Activated T-helper 2 cell treated with anti-CD3 and anti-CD28 coated beads, Interferon-gamma antibody, Interleukin-2, Interleukin-4, amounts not matched to agents 10 μg/mL and 5 μg/mL and 100 μg/mL, durations not matched to agents 14 hours and 24 hours and 36 hours (primary cell): ENCODE measurements at regions not wholly inside any gene's neighbourhood (a gene's known extent, or its start where the extent isn't known, plus 50 kb on each side); places are given as distances from the start of the nearest gene placed in this dataset.

Source experiments
- DNase-seq: peaks from one replicate; pipeline ENCODE4 v3.0.0; 2021; ENCODE audit warnings: low spot score
- H3K27ac Mint-ChIP-seq: one replicate; pipeline ENCODE4 v1.8.0; 2021; ENCODE audit warnings: mixed read lengths
- H3K27me3 Mint-ChIP-seq: one replicate; pipeline ENCODE4 v1.8.0; 2021; ENCODE audit warnings: low read depth, mixed read lengths
- H3K36me3 Mint-ChIP-seq: one replicate; pipeline ENCODE4 v1.8.0; 2021; ENCODE audit warnings: low read depth, mixed read lengths
- H3K4me1 Mint-ChIP-seq: one replicate; pipeline ENCODE4 v1.8.0; 2021; ENCODE audit warnings: low read depth, mixed read lengths
- H3K4me3 Mint-ChIP-seq: one replicate; pipeline ENCODE4 v1.8.0; 2021; ENCODE audit warnings: low read depth, mild to moderate bottlenecking, moderate library complexity, mixed read lengths
- H3K9me3 Mint-ChIP-seq: one replicate; pipeline ENCODE4 v1.8.0; 2021; ENCODE audit warnings: mixed read lengths
- intact Hi-C: fragments of 100-400 bp; cut with micrococcal nuclease; formaldehyde crosslinking; loops from one replicate; pipeline ENCODE4 v1.15.1; 2023

DNA sequence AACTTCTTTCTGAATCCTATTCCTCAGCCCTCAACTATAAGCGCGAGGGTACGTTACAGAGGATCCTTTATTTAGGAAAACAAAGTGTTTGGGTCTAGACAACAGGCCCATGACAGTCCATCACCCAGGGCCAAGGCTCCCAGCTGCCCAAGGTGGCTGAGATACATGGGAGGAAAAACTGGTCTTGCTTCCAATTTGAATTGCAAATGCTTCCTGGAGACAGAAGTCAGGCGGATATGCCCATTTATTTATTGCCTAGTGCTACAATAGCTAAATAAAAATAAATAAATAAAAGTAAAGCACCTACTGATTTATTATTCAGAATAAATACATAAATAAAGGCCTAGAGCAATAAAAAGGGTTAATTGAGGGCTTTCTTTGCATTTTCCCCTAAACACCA is 248.7 kb downstream of the DHX15 start:
- no peaks in the 10 kb centered on the region for H3K36me3 Mint-ChIP-seq
- no peaks in the 10 kb centered on the region for H3K4me1 Mint-ChIP-seq
- no peak overlapping the region for H3K27ac Mint-ChIP-seq
- intact Hi-C loops = no loop called here
- H3K27me3 Mint-ChIP-seq = no peaks in the 10 kb centered on the region
- no peaks in the 10 kb centered on the region for H3K9me3 Mint-ChIP-seq
- H3K4me3 Mint-ChIP-seq = no peak overlapping the region
- no peak for DNase-seq

DNA sequence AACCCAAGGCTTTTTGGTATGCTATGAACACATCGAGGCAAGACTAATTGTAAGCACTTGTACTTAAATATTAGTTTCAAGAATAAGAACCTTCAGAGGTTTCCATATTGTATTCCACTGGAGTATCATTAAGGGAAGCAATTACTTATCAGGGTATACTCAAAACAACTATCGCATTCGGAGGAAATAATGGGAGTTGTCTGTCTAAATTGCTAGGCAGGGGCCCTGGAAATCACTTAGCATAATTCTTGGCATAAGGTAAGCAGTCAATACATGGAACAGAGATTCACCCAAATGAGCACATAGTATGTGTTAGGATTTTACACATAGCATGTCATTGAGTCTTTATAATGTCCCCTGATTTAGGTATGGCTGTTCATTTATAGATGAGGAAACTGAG is 249.4 kb downstream of the DHX15 start:
- H3K27me3 Mint-ChIP-seq = no peaks in the 10 kb centered on the region
- H3K9me3 Mint-ChIP-seq = no peaks in the 10 kb centered on the region
- no peak for DNase-seq
- H3K4me1 Mint-ChIP-seq = no peaks in the 10 kb centered on the region
- intact Hi-C loops = no loop called here
- H3K27ac Mint-ChIP-seq = no peak overlapping the region
- H3K36me3 Mint-ChIP-seq = no peaks in the 10 kb centered on the region
- H3K4me3 Mint-ChIP-seq = no peak overlapping the region

DNA sequence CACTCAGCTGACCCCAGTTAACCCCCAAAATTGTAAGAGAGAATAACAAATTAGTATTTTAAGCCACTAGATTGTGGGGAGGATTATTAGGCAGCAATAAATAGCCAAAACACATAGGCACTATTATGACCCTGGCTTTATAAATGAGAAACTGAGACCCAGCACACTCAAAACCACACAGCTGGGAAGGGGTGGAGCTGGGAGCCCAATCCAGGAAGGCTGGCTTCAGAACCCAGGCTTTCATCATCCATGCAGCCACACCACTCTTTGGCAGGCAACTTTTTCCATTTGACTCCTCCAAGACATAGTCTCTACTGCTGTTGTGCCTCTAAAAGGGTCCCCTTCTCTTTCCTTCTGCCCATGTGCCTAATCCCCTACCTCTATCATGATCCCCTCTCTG is 253.8 kb downstream of the DHX15 start:
- Mint-ChIP-seq H3K4me3 (no peak overlapping the region), H3K27me3 (no peaks in the 10 kb centered on the region), H3K9me3 (no peaks in the 10 kb centered on the region), H3K4me1 (no peaks in the 10 kb centered on the region), H3K27ac (no peak overlapping the region), H3K36me3 (no peaks in the 10 kb centered on the region)
- no peak for DNase-seq
- intact Hi-C loops = no loop called here

DNA sequence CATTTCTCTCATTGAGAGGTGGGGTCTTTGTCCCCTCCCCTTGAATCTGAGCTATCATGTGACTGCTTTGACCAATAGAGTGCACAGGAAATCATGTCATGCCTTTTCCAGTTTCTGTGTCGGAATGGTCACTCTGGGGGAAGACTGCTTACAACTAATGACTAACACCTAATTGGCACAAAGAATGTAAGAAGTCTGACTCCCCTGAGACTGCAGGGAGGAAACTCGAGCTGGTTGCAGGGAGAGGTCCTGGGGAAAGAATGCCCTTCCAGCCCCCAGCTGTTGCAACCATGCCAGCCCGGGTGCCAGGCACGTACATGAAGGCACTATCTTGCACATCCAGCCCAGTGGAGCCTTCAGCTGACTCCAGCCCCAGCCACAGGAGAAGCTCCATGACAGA is 254.2 kb downstream of the DHX15 start:
- H3K4me1 Mint-ChIP-seq = no peaks in the 10 kb centered on the region
- H3K4me3 Mint-ChIP-seq = no peak overlapping the region
- no peak overlapping the region for H3K27ac Mint-ChIP-seq
- intact Hi-C loops = no loop called here
- no peaks in the 10 kb centered on the region for H3K9me3 Mint-ChIP-seq
- DNase-seq = no peak
- H3K36me3 Mint-ChIP-seq = no peaks in the 10 kb centered on the region
- H3K27me3 Mint-ChIP-seq = no peaks in the 10 kb centered on the region

DNA sequence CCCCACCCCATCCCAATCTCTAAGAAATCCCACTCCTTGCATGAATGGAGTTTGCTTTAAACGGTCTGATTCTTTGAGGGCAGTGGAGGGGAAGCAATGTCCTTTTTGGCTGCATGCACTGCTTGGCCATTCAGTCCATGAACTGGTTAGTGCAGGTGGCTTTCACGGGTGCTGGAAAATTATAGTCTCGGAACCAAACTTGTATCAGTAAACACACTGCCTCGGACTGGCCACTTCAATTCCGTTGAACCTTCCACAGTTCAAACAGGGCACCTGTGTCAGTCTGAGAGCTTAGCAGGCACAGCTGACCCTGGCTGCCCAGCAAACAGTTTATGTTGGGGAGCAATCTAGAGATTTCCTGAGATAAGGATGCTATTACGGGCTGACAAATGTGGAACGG is 255.6 kb downstream of the DHX15 start:
- Mint-ChIP-seq H3K9me3 (no peaks in the 10 kb centered on the region), H3K27me3 (no peaks in the 10 kb centered on the region), H3K4me1 (no peaks in the 10 kb centered on the region), H3K36me3 (no peaks in the 10 kb centered on the region), H3K4me3 (no peak overlapping the region), H3K27ac (no peak overlapping the region)
- no peak for DNase-seq
- intact Hi-C loops = no loop called here

DNA sequence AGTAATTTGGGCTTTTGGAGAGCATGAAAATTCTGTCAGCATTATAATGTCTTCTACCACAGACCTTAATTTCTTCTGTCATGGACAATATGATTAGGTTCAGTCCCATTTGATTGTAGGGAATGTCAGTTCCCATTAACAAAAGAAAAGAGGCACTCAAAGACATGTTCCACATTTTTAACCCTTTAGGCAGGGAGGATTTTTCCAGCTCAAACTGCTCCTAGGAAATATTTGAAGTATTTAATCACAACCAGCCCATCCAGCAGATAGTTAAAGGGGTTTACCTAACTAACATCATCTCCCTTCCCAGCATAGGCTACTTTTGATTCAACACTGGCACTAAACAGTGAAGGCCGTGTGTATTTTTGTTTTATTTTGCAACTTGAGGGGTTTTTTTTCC is 256.0 kb downstream of the DHX15 start:
- DNase-seq = no peak
- H3K9me3 Mint-ChIP-seq = no peaks in the 10 kb centered on the region
- no peak overlapping the region for H3K4me3 Mint-ChIP-seq
- H3K27me3 Mint-ChIP-seq = no peaks in the 10 kb centered on the region
- no peaks in the 10 kb centered on the region for H3K36me3 Mint-ChIP-seq
- H3K27ac Mint-ChIP-seq = no peak overlapping the region
- H3K4me1 Mint-ChIP-seq = no peaks in the 10 kb centered on the region
- intact Hi-C loops = no loop called here

DNA sequence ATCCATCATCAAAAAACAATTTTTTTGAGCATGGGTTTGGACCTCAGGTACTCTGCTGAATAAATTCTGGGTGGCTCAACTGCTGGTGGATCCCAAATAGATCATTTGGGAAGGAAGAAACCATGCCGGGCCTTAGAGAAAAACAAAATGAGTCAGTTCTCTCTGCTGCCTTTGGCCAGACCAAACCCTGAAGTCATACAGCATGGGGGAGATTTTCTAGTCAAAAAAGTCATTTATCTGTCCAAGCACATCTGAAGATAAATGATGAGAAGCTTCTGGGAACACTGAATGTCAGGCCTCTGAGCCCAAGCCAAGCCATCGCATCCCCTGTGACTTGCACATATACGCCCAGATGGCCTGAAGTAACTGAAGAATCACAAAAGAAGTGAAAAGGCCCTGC is 261.4 kb downstream of the DHX15 start:
- intact Hi-C loops = no loop called here
- no peak for DNase-seq
- no peaks in the 10 kb centered on the region for H3K36me3 Mint-ChIP-seq
- H3K4me1 Mint-ChIP-seq = no peaks in the 10 kb centered on the region
- no peaks in the 10 kb centered on the region for H3K27me3 Mint-ChIP-seq
- H3K27ac Mint-ChIP-seq = no peak overlapping the region
- H3K9me3 Mint-ChIP-seq = no peaks in the 10 kb centered on the region
- no peak overlapping the region for H3K4me3 Mint-ChIP-seq

DNA sequence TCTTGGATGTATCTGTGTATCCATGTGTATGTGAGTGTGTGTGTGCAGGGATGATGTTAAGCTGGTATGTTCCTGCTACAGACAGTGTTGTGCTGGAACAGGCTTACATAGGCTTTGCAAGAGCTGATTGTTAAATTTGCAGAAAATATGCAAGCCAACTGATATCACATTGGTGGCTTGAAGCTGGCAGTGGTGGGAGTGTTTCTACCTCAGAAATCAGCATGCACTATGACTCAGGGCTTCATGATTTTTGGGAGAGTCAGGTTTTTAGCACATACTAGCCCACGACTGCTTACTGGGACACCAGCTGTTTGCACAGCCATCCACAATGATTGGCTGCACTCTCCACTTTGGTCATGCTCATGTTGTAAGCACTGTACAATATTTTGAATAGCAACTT is 261.8 kb downstream of the DHX15 start:
- intact Hi-C loops = no loop called here
- H3K27ac Mint-ChIP-seq = no peak overlapping the region
- no peak overlapping the region for H3K4me3 Mint-ChIP-seq
- no peak for DNase-seq
- no peaks in the 10 kb centered on the region for H3K4me1 Mint-ChIP-seq
- H3K36me3 Mint-ChIP-seq = no peaks in the 10 kb centered on the region
- H3K9me3 Mint-ChIP-seq = no peaks in the 10 kb centered on the region
- H3K27me3 Mint-ChIP-seq = no peaks in the 10 kb centered on the region

DNA sequence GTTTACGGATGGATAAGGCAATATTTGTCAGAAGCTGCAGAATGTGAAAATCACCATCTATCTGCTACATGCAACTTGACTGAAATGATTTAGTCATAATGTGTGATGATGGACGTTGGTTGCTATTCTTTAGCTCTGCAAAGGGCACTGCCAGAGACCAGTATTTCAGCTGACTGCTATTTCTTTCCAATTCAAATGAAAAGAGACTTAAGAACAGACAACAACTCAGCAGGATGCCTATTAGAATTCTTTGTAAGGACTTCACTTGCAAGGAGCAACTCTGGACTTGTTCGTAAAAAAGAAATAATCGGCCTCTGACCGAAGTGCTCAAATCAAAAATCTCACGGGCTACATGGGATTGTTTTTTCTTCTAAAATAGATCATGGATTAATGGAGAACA is 262.7 kb downstream of the DHX15 start:
- Mint-ChIP-seq H3K36me3 (no peaks in the 10 kb centered on the region), H3K27me3 (no peaks in the 10 kb centered on the region), H3K4me1 (no peaks in the 10 kb centered on the region), H3K27ac (no peak overlapping the region), H3K9me3 (no peaks in the 10 kb centered on the region), H3K4me3 (no peak overlapping the region)
- intact Hi-C loops = no loop called here
- DNase-seq = no peak

DNA sequence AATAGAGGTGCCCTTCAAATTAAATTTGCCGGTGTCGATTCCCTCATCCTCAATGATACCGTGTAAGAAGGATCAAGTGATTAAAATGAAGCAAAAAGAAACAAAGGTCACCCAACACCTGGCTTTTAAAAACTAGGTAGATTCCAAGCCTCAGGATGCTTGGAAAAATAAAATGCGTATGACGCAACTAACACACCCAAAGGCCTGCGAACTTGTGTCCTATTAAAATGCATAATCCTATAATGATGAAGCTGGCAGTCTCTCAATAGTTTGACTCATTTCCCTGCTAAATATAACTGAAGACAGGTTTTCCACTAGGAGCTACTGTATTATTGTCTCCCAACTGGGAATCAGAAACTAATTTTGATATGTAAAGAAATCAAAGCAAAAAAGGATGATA is 263.2 kb downstream of the DHX15 start:
- DNase-seq = no peak
- Mint-ChIP-seq H3K4me3 (no peak overlapping the region), H3K4me1 (no peaks in the 10 kb centered on the region), H3K27me3 (no peaks in the 10 kb centered on the region), H3K27ac (no peak overlapping the region), H3K36me3 (no peaks in the 10 kb centered on the region), H3K9me3 (no peaks in the 10 kb centered on the region)
- intact Hi-C loops = no loop called here

DNA sequence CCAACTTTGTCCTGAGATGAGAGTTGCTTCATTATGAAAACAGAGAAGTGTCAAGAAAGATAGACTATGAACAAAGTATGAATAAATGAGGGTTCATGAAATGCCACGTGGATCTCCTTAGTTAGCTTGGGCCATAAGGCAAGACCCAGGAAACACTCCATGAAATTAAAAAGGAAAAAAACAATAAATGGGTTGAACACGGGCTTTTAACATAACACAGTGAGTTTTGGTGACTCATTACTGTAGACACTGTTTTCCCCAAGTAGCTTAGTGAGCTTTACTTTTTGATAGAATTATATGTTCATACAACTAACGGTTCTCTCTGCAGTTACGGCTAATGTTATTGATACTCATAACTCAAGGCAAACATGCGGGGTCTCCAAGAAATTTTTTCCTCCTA is 265.0 kb downstream of the DHX15 start:
- H3K27ac Mint-ChIP-seq = no peak overlapping the region
- no peaks in the 10 kb centered on the region for H3K4me1 Mint-ChIP-seq
- H3K36me3 Mint-ChIP-seq = no peaks in the 10 kb centered on the region
- no peaks in the 10 kb centered on the region for H3K27me3 Mint-ChIP-seq
- H3K4me3 Mint-ChIP-seq = no peak overlapping the region
- DNase-seq = no peak
- H3K9me3 Mint-ChIP-seq = no peaks in the 10 kb centered on the region
- intact Hi-C loops = no loop called here

DNA sequence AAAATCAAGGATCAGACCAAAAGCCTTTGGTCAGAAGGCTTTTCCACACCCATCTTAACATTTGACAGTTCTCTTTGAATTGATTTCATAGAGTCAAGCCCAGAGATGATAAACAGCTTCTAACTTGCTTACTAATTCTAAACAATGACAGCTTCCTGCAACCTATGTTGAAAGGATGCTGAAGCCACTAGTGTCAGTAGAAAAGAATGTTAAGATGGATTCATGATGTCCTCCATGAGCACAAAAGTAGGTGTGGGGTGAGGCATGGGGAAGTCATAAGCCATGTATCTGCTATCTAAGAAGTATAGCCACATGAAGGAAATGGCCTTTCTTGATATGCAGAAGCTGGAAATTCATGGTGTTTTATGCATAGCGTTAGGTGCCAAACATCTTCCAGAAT is 269.3 kb downstream of the DHX15 start:
- H3K4me3 Mint-ChIP-seq = no peak overlapping the region
- H3K4me1 Mint-ChIP-seq = no peaks in the 10 kb centered on the region
- no peaks in the 10 kb centered on the region for H3K27me3 Mint-ChIP-seq
- intact Hi-C loops = no loop called here
- DNase-seq = no peak
- H3K27ac Mint-ChIP-seq = no peak overlapping the region
- H3K36me3 Mint-ChIP-seq = no peaks in the 10 kb centered on the region
- no peaks in the 10 kb centered on the region for H3K9me3 Mint-ChIP-seq

DNA sequence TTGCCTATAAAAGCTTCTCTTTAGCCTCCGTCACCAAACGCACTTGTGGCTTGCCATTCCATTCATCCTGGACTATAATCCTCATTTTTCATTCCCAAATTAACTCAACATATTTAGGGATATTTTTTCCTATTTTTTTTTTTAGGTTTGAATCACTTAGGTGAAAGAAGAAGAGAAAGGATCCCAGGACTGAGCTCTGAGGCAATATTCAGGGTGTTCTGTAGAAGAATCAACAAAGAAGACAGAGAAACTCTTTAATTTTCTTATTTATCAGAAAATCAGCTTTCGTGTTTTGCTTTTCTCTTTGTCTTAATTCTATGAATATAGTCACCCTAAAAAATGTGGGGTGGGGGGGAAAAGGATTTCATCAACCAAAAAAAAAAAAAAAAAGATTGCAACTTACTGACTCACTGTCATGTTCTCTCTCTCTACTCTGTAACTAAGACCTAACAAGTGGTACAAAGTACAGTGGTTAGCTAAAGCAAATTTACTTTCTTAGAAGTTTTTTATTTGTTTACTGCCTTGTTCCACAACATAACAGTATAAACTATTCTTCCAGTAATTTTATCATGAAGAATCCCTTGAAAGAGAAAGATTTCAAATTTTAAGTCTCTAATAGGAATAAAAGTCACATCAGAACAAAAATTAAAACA is 272.0 kb downstream of the DHX15 start:
- intact Hi-C loops = no loop called here
- Mint-ChIP-seq H3K9me3 (no peaks in the 10 kb centered on the region), H3K4me3 (no peak overlapping the region), H3K4me1 (no peaks in the 10 kb centered on the region), H3K27ac (no peak overlapping the region), H3K36me3 (no peaks in the 10 kb centered on the region), H3K27me3 (no peaks in the 10 kb centered on the region)
- DNase-seq = no peak

DNA sequence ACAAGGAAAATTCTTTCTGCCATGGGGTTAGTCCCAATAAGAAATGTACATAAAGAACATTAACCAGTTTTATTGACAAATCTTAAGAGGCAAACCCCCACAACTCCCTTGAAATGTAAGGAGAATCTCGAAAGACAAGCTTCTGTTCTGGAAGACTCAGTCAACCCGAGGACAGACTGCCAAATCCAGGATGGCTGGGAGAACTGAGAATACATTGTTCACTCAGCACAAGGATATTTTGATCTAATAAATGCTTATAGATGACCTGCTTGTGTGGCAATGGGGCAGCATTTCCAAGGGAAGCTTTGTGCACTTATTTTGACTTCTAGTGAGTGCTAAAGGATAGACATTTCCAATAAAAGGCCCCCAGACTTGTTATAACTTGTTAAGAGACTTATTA is 280.4 kb downstream of the DHX15 start:
- Mint-ChIP-seq H3K36me3 (no peaks in the 10 kb centered on the region), H3K27ac (no peak overlapping the region), H3K4me1 (no peaks in the 10 kb centered on the region), H3K4me3 (no peak overlapping the region), H3K9me3 (no peaks in the 10 kb centered on the region), H3K27me3 (no peaks in the 10 kb centered on the region)
- intact Hi-C loops = no loop called here
- no peak for DNase-seq
